A673 (cell line): ENCODE measurements at regions not wholly inside any gene's neighbourhood (a gene's known extent, or its start where the extent isn't known, plus 50 kb on each side); places are given as distances from the start of the nearest gene placed in this dataset.

Experiments used
- BruUV-seq: library from RNA; stranded (reverse); fragments of 400-500 nt; replicated peaks from 2 replicates; lab custom pipeline; 2021; lab: Mats Ljungman, UMichigan
- CTCF ChIA-PET: fragments of 300-600 bp; sonication (Branson Sonifier 250); formaldehyde crosslinking; loops from one replicate; lab custom pipeline; 2022; ENCODE audit warnings: antibody characterized with exemption; lab: Charles Lee
- POLR2A ChIA-PET: fragments of 300-600 bp; sonication (Branson Sonifier 250); formaldehyde crosslinking; loops from one replicate; lab custom pipeline; 2022; ENCODE audit warnings: antibody characterized with exemption; ENCODE audit not compliant: low non-redundant PET; lab: Charles Lee
- DNase-seq: peaks from one replicate; pipeline ENCODE4 v3.0.0-alpha.2; 2015; ENCODE audit warnings: low spot score
- H3K27ac ChIP-seq: fragments of 200-600 bp; sonication (generic); 2 replicates; pipeline ENCODE4 v1.5.1; 2016; ENCODE audit warnings: mixed run types, low read depth, mild to moderate bottlenecking, mixed read lengths, antibody characterized with exemption, low read length; ENCODE audit not compliant: poor library complexity, severe bottlenecking
- H3K27me3 ChIP-seq: fragments of 200-600 bp; sonication (generic); replicated peaks from 2 replicates; pipeline ENCODE4 v1.6.1; 2017; ENCODE audit warnings: mixed run types, low read depth, mild to moderate bottlenecking, mixed read lengths, antibody characterized with exemption, low read length; ENCODE audit not compliant: insufficient read depth, poor library complexity
- H3K36me3 ChIP-seq: fragments of 200-600 bp; sonication (generic); 2 replicates; pipeline ENCODE4 v1.6.1; 2016; ENCODE audit warnings: mixed run types, mild to moderate bottlenecking, mixed read lengths, antibody characterized with exemption, low read length; ENCODE audit not compliant: insufficient read depth, poor library complexity, severe bottlenecking
- H3K4me1 ChIP-seq: fragments of 200-600 bp; sonication (generic); 2 replicates; pipeline ENCODE4 v1.6.1; 2017; ENCODE audit warnings: mixed run types, mild to moderate bottlenecking, mixed read lengths, antibody characterized with exemption, low read length; ENCODE audit not compliant: insufficient read depth, poor library complexity, severe bottlenecking
- H3K4me3 ChIP-seq: fragments of 200-600 bp; sonication (generic); 2 replicates; pipeline ENCODE4 v1.5.1; 2016; ENCODE audit warnings: low read depth, mixed run types, mild to moderate bottlenecking, mixed read lengths, low read length; ENCODE audit not compliant: poor library complexity, severe bottlenecking
- H3K9me3 ChIP-seq: fragments of 200-600 bp; sonication (generic); 2 replicates; pipeline ENCODE4 v1.6.1; 2016; ENCODE audit warnings: mixed run types, low read depth, mild to moderate bottlenecking, mixed read lengths, antibody characterized with exemption, low read length; ENCODE audit not compliant: poor library complexity, severe bottlenecking
- CTCF ChIP-seq: fragments of 300-800, 200-600 bp; sonication (generic); conservative IDR thresholded peaks from 2 replicates; pipeline ENCODE4 v1.5.1; 2017; ENCODE audit warnings: low read depth, mild to moderate bottlenecking, antibody characterized with exemption, low read length, moderate library complexity, mixed read lengths
- EZH2 ChIP-seq: fragments of 200-600 bp; sonication (generic); IDR thresholded peaks from 2 replicates; pipeline ENCODE4 v1.6.1; 2017; ENCODE audit warnings: borderline replicate concordance, low read depth, mild to moderate bottlenecking, mixed read lengths, antibody characterized with exemption, low read length; ENCODE audit not compliant: poor library complexity, severe bottlenecking
- intact Hi-C: fragments of 100-400 bp; cut with micrococcal nuclease; formaldehyde crosslinking; loops from one replicate; pipeline ENCODE4 v1.10.0; 2022; ENCODE audit not compliant: unreplicated experiment

GRCh38 chr4:86532851-86533250, 61.3 kb upstream of the PTPN13 start:
- CTCF ChIA-PET = no interaction called here

GRCh38 chr4:86536151-86536550, 58.0 kb upstream of the PTPN13 start:
- BruUV-seq = no TSS peak
- peaks cover 27% of the 10 kb centered on the region for H3K4me1 ChIP-seq
- no peaks in the 10 kb centered on the region for H3K36me3 ChIP-seq
- no peaks in the 10 kb centered on the region for H3K27me3 ChIP-seq
- peak overlapping the region; percentile 34 for H3K27ac ChIP-seq
- no peaks in the 10 kb centered on the region for H3K9me3 ChIP-seq
- ChIA-PET POLR2A (no interaction called here), CTCF (no interaction called here)
- intact Hi-C loops = no loop called here
- H3K4me3 ChIP-seq = no peak overlapping the region
- TF ChIP-seq EZH2 (no peak), CTCF (no peak)
- no peak for DNase-seq

More at GRCh38 chr4:86532851-86533250, 61.3 kb upstream of the PTPN13 start:
- no TSS peak for BruUV-seq
- no peak overlapping the region for H3K27ac ChIP-seq
- no peaks in the 10 kb centered on the region for H3K27me3 ChIP-seq
- H3K4me1 ChIP-seq = peaks cover 12% of the 10 kb centered on the region
- no peak for DNase-seq
- intact Hi-C loops = no loop called here
- no peak for TF ChIP-seq CTCF
- TF ChIP-seq EZH2 = no peak
- no peaks in the 10 kb centered on the region for H3K36me3 ChIP-seq
- no peaks in the 10 kb centered on the region for H3K9me3 ChIP-seq
- H3K4me3 ChIP-seq = no peak overlapping the region
- POLR2A ChIA-PET = no interaction called here

GRCh38 chr4:86542319-86543027, 51.6 kb upstream of the PTPN13 start:
- Histone ChIP-seq H3K27me3 (no peaks in the 10 kb centered on the region), H3K9me3 (no peaks in the 10 kb centered on the region), H3K27ac (peak overlapping the region; percentile 92), H3K4me1 (peaks cover 62% of the 10 kb centered on the region), H3K36me3 (no peaks in the 10 kb centered on the region), H3K4me3 (no peak overlapping the region)
- TF ChIP-seq EZH2 (no peak), CTCF (no peak)
- BruUV-seq = no TSS peak
- intact Hi-C loops = no loop called here
- no peak for DNase-seq
- CTCF ChIA-PET = interaction anchor here (0.6 kb wide), 1 partner anchor 55 kb away, joined by 3 read pairs; no protein-coding TSS in a partner anchor
- POLR2A ChIA-PET = no interaction called here
